K562 (cell line): ENCODE measurements at regions not wholly inside any gene's neighbourhood (a gene's known extent, or its start where the extent isn't known, plus 50 kb on each side); places are given as distances from the start of the nearest gene placed in this dataset.

Experiments used
- HDAC6 ChIP-seq: IDR thresholded peaks from 2 replicates; pipeline ENCODE4 v1.6.1; 2012; ENCODE audit warnings: low read depth, mild to moderate bottlenecking, control low read depth, inconsistent platforms, low read length, moderate library complexity
- SPI1 ChIP-seq: IDR thresholded peaks from 2 replicates; pipeline ENCODE4 v1.6.1; 2011; ENCODE audit warnings: low read depth, low read length, control low read depth, borderline replicate concordance
- TF ChIP-seq, protein P1 (sequence below): fragments of 450-650 bp; IDR thresholded peaks from 2 replicates; pipeline ENCODE4 v1.6.1; 2016; ENCODE audit warnings: mild to moderate bottlenecking, moderate library complexity

DNA sequence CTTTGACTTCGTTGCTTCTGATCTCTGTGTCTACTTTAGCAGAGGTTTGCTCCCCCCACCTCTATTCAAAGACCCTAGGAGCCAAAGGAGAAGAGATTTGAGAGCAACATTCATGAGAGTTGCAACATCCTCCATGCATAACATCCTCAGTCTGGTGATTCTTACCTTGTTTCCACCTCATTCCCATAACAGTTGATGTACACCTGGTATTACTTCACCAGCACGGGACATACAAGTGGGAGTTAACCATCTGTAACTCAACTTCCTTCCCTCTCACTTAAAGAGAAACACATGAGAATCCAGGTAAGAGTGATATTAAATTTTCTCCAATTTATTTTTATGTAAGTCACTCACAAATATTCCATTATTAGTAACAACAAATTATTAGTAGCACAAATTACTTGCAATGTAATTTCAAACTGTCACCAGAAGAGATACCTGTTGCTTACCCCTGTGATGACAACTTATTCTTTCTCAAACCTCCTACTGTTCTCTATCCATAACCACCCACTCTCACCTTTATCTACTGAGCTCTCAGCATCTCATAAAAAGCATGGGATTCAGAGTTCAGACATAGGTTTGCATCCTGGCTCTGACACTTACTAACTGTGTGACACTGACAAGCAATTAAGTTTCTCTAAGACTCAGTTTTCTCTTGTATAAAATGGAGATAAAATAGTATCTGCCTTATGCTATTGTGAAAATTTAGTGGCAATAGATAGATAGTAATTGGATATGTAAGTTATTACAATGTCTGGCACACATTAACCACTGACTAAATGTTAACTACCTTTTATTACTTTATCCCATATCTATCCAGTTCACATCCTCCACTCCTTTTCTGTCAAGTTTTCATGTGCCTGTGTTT is 184.6 kb upstream of the SRD5A2 start (continued):
- no peak for TF ChIP-seq HDAC6
- no peak for TF ChIP-seq SPI1
- TF ChIP-seq, protein P1, sequence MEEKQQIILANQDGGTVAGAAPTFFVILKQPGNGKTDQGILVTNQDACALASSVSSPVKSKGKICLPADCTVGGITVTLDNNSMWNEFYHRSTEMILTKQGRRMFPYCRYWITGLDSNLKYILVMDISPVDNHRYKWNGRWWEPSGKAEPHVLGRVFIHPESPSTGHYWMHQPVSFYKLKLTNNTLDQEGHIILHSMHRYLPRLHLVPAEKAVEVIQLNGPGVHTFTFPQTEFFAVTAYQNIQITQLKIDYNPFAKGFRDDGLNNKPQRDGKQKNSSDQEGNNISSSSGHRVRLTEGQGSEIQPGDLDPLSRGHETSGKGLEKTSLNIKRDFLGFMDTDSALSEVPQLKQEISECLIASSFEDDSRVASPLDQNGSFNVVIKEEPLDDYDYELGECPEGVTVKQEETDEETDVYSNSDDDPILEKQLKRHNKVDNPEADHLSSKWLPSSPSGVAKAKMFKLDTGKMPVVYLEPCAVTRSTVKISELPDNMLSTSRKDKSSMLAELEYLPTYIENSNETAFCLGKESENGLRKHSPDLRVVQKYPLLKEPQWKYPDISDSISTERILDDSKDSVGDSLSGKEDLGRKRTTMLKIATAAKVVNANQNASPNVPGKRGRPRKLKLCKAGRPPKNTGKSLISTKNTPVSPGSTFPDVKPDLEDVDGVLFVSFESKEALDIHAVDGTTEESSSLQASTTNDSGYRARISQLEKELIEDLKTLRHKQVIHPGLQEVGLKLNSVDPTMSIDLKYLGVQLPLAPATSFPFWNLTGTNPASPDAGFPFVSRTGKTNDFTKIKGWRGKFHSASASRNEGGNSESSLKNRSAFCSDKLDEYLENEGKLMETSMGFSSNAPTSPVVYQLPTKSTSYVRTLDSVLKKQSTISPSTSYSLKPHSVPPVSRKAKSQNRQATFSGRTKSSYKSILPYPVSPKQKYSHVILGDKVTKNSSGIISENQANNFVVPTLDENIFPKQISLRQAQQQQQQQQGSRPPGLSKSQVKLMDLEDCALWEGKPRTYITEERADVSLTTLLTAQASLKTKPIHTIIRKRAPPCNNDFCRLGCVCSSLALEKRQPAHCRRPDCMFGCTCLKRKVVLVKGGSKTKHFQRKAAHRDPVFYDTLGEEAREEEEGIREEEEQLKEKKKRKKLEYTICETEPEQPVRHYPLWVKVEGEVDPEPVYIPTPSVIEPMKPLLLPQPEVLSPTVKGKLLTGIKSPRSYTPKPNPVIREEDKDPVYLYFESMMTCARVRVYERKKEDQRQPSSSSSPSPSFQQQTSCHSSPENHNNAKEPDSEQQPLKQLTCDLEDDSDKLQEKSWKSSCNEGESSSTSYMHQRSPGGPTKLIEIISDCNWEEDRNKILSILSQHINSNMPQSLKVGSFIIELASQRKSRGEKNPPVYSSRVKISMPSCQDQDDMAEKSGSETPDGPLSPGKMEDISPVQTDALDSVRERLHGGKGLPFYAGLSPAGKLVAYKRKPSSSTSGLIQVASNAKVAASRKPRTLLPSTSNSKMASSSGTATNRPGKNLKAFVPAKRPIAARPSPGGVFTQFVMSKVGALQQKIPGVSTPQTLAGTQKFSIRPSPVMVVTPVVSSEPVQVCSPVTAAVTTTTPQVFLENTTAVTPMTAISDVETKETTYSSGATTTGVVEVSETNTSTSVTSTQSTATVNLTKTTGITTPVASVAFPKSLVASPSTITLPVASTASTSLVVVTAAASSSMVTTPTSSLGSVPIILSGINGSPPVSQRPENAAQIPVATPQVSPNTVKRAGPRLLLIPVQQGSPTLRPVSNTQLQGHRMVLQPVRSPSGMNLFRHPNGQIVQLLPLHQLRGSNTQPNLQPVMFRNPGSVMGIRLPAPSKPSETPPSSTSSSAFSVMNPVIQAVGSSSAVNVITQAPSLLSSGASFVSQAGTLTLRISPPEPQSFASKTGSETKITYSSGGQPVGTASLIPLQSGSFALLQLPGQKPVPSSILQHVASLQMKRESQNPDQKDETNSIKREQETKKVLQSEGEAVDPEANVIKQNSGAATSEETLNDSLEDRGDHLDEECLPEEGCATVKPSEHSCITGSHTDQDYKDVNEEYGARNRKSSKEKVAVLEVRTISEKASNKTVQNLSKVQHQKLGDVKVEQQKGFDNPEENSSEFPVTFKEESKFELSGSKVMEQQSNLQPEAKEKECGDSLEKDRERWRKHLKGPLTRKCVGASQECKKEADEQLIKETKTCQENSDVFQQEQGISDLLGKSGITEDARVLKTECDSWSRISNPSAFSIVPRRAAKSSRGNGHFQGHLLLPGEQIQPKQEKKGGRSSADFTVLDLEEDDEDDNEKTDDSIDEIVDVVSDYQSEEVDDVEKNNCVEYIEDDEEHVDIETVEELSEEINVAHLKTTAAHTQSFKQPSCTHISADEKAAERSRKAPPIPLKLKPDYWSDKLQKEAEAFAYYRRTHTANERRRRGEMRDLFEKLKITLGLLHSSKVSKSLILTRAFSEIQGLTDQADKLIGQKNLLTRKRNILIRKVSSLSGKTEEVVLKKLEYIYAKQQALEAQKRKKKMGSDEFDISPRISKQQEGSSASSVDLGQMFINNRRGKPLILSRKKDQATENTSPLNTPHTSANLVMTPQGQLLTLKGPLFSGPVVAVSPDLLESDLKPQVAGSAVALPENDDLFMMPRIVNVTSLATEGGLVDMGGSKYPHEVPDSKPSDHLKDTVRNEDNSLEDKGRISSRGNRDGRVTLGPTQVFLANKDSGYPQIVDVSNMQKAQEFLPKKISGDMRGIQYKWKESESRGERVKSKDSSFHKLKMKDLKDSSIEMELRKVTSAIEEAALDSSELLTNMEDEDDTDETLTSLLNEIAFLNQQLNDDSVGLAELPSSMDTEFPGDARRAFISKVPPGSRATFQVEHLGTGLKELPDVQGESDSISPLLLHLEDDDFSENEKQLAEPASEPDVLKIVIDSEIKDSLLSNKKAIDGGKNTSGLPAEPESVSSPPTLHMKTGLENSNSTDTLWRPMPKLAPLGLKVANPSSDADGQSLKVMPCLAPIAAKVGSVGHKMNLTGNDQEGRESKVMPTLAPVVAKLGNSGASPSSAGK, result no peak
